Stimulated activated CD8-positive, alpha-beta memory T cell treated with anti-CD3 and anti-CD28 coated beads, Interleukin-15, amount 100 ng/mL, for 24 hours (primary cell): ENCODE measurements at regions not wholly inside any gene's neighbourhood (a gene's known extent, or its start where the extent isn't known, plus 50 kb on each side); places are given as distances from the start of the nearest gene placed in this dataset.

ENCODE experiments used
- DNase-seq: peaks from one replicate; pipeline ENCODE4 v3.0.0-alpha.2; 2020; ENCODE audit warnings: low read depth

- DNase-seq = no peak
Observed at GRCh38 chr2:146143971-146144370, 1624.1 kb upstream of the ZEB2 start.

- no peak for DNase-seq
Observed at GRCh38 chr2:146138820-146139219, 1618.9 kb upstream of the ZEB2 start.

DNA sequence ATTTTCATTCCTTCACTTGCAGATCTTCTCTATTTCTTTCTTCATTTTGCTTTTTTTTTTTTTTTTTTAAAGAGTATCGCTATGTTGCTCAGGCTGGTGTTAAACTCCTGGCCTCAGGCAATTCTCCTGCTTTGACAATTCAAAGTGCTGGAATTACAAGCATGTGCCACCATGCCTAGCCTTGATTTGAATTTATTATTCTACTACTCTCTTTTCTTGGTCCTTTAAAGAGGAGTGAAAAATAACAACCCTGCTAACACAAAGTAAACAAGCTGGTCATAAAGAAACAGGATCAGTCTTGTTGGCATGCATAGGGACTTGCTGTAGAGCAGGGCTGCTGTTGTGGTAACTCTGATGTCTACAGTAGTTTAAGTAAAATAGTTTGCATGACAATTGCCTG, 1615.3 kb upstream of the ZEB2 start:
- DNase-seq = no peak

DNA sequence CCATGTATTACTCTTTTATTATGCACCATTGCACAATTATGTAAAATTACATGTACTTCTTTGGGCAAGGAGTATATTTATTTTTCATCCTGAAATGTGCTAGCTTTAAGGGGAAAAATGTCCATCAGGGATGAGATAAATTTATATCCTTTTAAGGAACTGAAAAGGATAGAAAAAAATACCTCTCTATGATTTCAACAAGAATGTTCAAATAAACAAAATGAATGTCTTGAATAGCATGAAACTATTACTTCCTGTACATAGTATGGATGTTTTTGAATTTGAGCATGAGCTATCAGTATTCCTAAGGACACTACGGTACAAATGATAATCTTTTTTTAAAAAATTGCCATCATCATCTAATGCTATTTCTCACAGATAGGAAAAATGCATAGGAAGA, 1611.9 kb upstream of the ZEB2 start:
- DNase-seq = no peak

GRCh38 chr2:146131048-146131447, 1611.1 kb upstream of the ZEB2 start:
- DNase-seq = no peak

- DNase-seq = no peak
Observed at GRCh38 chr2:146130290-146130689, 1610.4 kb upstream of the ZEB2 start.

DNA sequence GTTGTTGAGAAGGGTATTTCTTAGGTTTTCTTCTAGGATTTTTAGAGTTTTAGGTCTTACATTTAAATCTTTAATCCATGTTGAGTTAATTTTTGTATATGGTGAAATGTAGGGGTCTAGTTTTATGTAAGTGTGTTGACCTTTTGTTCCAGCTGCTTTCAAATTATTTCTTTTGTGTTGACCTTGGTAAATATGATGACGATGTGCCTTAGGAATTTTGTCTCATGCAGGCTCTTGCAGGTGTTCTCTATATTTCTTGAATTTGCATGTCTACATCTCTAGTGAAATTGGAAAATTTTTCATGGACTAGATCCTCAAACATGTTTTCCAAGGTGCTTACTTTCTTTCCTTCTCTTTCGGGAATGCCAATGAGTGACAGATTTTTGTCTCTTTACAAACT, 1609.3 kb upstream of the ZEB2 start:
- DNase-seq = no peak

DNA sequence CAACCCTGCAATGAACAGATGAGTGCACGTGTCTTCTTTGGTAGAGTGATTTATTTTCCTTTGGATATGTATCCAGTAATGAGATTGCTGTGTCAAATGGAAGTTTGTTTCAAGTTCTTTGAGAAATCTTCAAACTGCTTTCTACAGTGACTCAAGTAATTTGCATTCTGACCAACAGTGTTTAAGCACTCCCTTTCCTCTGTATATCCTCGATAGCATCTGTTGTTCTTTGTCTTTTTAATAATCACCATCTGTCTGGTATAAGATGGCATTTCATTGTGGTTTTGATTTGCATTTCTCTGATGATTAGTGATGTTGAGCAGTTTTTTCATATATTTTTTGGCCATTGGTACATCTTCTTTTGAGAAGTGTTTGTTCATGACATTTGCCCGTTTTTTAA, 1608.3 kb upstream of the ZEB2 start:
- no peak for DNase-seq

GRCh38 chr2:146125551-146125950, 1605.6 kb upstream of the ZEB2 start:
- no peak for DNase-seq

DNA sequence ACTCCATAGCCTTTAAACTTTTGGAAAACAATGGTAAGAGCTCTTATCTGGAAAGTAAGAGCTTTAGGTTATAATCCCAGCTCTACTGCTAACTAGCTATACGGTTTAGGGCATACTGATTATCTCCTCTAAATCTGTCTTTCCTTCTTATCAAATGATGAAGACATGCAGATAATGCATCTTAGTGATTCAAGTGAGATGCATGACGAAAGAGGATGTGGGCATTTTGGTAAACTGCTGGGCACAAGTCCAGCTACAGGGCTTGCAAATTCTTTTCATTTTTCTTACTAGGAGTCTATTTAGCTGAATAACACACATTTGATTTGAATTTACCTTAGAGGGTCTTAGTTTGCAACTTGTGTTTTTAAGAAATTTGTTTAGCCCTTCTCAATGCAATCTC, 1604.8 kb upstream of the ZEB2 start:
- DNase-seq = no peak

GRCh38 chr2:146123714-146124113, 1603.8 kb upstream of the ZEB2 start:
- DNase-seq = no peak

GRCh38 chr2:146123256-146123655, 1603.3 kb upstream of the ZEB2 start:
- DNase-seq = no peak

DNA sequence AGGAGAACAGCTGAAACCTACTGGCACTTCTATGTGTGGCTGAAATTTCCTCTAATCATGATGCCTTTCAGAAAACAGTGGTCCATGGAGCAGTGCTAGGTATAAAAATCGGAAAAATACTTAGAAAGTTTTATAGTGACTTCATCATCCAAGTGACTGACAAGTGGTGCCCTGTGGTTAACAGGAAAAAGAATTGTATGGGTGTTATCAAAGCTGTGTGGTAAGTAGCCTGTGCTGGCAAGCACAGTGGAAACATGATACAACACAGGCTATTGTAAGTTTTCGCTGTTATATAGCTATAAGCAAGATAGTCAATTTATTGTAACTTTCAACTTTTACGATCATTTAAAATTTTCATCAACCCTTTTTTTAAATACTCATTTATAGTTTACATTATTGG, 1599.7 kb upstream of the ZEB2 start:
- no peak for DNase-seq

GRCh38 chr2:146108993-146109392, 1589.1 kb upstream of the ZEB2 start:
- DNase-seq = no peak

DNA sequence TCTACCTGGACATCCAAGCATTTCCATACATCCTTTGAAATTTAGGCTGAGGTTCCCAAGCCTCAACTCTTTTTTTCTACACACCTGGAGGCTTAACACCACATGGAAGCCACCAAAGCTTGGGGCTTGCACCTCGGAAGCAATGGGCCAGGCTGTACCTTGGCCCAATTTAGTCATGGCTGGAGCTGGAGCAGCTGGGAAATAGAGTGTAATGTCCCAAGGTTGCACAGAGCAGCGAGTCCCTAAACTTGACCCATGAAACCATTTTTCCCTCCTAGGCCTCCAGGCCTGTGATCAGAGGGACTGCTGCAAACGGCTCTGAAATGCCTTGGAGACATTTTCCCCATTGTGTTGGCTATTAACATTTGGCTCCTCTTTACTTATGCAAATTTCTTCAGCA, 1574.3 kb upstream of the ZEB2 start:
- no peak for DNase-seq

DNA sequence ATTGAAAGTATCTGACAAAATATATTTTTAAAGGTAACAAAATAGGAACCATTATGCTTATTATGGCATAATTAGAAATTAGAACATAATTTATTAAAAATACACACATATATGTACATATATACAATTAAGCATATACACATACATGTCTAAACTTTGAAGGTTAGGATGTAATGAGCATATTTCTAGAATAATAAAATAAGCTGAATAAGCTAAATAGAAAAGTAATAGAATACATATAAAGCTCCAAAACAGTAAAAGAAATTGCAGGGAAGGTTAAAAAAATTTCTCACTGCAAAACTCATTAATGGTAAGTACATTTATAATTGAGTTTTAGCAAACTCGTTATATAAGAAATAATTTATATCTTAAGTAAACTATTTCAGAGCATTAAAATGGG, 1561.5 kb upstream of the ZEB2 start:
- no peak for DNase-seq

DNA sequence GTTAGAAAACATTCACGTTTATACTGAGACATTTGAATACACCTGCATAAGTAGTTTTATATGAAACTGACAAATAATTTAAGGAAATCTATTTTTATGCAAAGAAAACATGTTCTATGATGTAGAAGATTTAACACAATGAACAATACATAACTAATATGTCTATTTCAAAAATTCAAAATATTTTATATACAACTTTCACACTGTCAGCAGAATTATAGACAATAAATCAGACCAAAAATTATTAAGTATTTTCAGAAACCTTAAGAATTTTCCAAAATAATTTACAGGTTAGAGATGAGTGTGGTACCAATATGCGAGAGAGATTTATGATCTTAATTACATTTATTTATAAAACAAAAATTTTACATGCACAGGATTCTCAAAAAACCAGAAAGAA, 1561.0 kb upstream of the ZEB2 start:
- no peak for DNase-seq

GRCh38 chr2:146079216-146079615, 1559.3 kb upstream of the ZEB2 start:
- no peak for DNase-seq

DNA sequence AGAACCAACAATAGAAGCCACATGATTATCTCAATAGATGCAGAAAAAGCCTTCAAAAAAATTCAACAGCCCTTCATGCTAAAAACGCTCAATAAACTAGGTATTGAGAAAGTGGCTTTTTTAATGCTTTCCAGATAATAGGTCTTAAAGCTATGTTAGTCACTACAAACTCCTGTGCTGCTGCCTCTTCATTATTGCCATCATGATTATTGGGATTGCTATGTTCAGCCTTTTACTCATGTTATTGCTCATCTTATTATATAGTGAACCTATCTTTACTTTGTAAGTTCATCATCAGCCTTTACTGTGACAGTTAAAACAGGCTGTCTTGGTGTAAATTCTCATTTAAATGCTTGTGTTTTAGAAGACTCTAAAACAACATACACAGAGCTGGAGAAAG, 1557.2 kb upstream of the ZEB2 start:
- DNase-seq = no peak

- no peak for DNase-seq
Observed at GRCh38 chr2:146068051-146068450, 1548.1 kb upstream of the ZEB2 start.

DNA sequence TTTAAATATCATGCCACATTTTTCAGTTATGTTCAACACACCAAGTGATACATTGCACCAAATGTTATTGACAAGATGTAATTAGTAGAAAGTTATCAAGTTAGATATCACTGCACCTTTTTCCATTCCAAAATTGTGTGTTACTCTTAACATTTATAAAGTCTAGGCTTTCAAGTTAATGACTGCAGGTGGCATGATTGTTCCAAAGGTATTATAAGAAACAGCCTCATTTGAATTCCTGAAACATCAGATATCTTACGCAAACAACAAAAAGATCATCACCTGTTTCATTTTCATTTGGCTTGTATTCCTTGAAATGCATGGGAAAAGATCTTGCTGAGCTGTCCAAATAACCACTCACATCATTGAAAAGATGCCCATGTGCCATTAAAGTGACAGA, 1528.2 kb upstream of the ZEB2 start:
- DNase-seq = no peak

- DNase-seq = no peak
Observed at GRCh38 chr2:146041274-146041910, 1521.5 kb upstream of the ZEB2 start.

- no peak for DNase-seq
Observed at GRCh38 chr2:146040051-146040450, 1520.1 kb upstream of the ZEB2 start.

- no peak for DNase-seq
Observed at GRCh38 chr2:146038014-146038413, 1518.1 kb upstream of the ZEB2 start.

DNA sequence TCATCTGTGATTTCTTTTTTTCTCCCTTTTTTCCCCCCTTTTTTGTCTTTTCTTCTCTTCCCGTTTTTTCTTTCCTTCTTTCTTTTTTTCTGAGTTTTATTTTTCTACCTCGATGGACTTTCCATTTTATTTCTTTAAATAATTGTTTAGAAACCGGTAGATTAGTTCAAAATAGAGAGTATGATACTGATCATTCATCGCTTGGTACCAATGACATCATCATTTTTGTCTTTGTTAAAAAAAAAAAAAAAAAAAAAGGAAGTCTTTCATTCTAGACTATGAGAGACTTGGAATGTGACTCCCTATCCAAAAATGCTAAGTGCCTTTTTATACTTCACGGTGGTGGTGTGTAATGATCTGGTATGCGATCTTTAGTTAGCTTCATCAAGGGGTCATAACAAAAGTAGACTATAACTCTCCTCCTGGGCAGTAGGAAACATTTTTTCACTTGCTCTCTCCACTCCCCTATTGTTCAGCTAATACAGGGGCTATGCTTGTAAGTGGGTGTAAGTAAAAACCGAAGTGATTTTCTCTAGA, 1517.5 kb upstream of the ZEB2 start:
- DNase-seq = no peak
